BE2C (cell line): ENCODE measurements at regions not wholly inside any gene's neighbourhood (a gene's known extent, or its start where the extent isn't known, plus 50 kb on each side); places are given as distances from the start of the nearest gene placed in this dataset.

Experiments
- DNase-seq: peaks from one replicate; pipeline ENCODE4 v3.0.0-alpha.2; 2020
- H3K27me3 ChIP-seq: fragments of 250-450 bp; sonication (Bioruptor Pico); 2 replicates; pipeline ENCODE4 v1.5.1; 2020; ENCODE audit warnings: mild to moderate bottlenecking
- H3K36me3 ChIP-seq: fragments of 250-450 bp; sonication (Bioruptor Pico); 2 replicates; pipeline ENCODE4 v1.5.1; 2020; ENCODE audit warnings: mild to moderate bottlenecking
- H3K4me1 ChIP-seq: fragments of 250-450 bp; sonication (Bioruptor Pico); 2 replicates; pipeline ENCODE4 v1.5.1; 2020
- H3K4me3 ChIP-seq: 2 replicates; pipeline ENCODE4 v1.5.1; 2011; ENCODE audit warnings: low read depth, low read length
- H3K9me3 ChIP-seq: fragments of 250-450 bp; sonication (Bioruptor Pico); 2 replicates; pipeline ENCODE4 v1.5.1; 2020
- TF ChIP-seq, protein P1 (sequence below): IDR thresholded peaks from 2 replicates; pipeline ENCODE4 v1.5.1; 2012; ENCODE audit warnings: mild to moderate bottlenecking, low read depth, low read length

DNA sequence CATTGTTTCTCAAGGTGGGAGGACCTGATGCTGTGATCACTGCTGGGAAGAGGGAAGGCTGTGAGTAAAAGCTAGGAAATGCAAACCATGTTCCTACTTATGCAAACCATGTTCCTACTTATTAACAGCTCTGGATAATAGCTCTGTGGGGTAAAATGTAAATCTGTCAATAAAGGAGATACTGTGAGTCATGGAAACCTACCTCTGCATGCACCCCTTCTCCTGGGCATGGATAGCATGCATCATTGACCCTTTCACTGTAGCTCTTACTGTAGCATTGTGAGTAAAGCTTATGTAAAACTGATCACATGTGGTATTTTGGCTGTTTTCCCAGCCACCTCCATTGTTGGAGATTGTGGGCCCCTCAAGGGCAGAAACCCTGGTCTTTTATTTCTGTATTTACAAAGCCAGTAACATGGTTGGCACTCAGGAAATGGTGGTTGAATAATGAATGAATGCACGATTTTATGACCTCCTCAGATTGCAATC is 253.7 kb downstream of the GRIN2B start:
- no peak overlapping the region for H3K4me3 ChIP-seq
- DNase-seq = no peak
- no peaks in the 10 kb centered on the region for H3K9me3 ChIP-seq
- H3K27me3 ChIP-seq = no peaks in the 10 kb centered on the region
- no peaks in the 10 kb centered on the region for H3K36me3 ChIP-seq
- no peaks in the 10 kb centered on the region for H3K4me1 ChIP-seq
- TF ChIP-seq, protein P1, sequence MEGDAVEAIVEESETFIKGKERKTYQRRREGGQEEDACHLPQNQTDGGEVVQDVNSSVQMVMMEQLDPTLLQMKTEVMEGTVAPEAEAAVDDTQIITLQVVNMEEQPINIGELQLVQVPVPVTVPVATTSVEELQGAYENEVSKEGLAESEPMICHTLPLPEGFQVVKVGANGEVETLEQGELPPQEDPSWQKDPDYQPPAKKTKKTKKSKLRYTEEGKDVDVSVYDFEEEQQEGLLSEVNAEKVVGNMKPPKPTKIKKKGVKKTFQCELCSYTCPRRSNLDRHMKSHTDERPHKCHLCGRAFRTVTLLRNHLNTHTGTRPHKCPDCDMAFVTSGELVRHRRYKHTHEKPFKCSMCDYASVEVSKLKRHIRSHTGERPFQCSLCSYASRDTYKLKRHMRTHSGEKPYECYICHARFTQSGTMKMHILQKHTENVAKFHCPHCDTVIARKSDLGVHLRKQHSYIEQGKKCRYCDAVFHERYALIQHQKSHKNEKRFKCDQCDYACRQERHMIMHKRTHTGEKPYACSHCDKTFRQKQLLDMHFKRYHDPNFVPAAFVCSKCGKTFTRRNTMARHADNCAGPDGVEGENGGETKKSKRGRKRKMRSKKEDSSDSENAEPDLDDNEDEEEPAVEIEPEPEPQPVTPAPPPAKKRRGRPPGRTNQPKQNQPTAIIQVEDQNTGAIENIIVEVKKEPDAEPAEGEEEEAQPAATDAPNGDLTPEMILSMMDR = no peak

DNA sequence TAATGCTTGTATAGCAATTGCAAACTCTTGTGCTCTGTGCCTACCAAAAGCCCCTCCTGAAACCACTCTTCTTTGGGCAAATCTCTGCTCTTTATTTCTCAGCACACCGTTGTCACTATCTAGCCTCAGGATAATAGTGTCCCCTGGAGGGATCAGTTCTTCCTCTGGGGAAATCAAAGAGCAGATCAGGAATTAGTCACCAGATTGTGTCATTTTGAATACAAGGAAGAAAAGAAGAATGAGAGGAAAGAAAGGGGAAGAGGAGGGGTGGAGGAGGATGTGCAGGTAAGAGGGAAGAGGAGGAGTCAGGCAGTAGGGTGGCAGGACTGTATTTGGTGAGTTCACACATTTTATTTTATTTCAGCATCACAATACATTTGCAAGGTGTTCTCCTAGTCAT is 256.4 kb downstream of the GRIN2B start:
- DNase-seq = no peak
- no peaks in the 10 kb centered on the region for H3K4me1 ChIP-seq
- no peaks in the 10 kb centered on the region for H3K36me3 ChIP-seq
- TF ChIP-seq, protein P1 = no peak
- H3K27me3 ChIP-seq = 0 out of 2 replicates have a peak, but pooled peaks cover 3% of the 10 kb centered on the region
- H3K9me3 ChIP-seq = no peaks in the 10 kb centered on the region
- no peak overlapping the region for H3K4me3 ChIP-seq

DNA sequence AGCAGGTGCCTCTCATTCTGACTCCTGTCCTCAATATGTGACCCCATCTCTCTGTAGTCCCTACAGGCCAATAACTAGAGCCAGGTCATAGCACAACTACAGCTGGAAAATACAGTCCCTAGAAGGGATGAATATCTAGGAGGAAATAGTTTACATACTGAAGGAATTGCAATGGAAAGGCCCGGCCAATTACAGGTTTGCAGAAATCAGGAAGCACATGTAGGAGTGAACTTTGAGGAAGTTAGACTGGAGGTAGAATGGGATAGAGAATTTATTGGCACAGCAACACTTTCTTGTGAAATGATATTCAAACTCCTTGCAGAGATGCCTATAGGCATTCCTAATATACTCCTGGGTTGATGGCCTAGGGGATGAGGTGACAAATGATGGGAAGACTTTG is 257.3 kb downstream of the GRIN2B start:
- Histone ChIP-seq H3K27me3 (0 out of 2 replicates have a peak, but pooled peaks cover 3% of the 10 kb centered on the region), H3K4me3 (no peak overlapping the region), H3K36me3 (no peaks in the 10 kb centered on the region), H3K4me1 (no peaks in the 10 kb centered on the region), H3K9me3 (no peaks in the 10 kb centered on the region)
- no peak for DNase-seq
- TF ChIP-seq, protein P1 = no peak

DNA sequence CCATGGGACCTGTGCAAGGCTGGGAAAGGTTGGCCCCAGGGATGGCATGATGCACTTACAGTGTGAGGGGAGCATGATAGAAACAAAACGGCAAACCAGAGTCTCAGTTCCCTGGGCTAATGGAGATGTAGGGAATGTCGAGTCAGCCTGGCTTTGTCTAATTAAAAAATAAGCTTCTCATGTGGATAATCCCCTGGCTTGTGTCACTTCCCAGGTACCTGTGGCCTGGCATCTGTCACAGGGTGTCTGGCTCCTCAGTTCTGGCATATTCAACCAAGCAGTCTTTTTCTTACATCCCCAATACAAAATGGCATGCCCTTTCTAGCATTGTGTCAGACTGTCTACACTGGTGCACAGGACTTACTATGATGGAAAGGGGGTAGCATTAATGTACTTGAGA is 261.4 kb downstream of the GRIN2B start:
- Histone ChIP-seq H3K36me3 (no peaks in the 10 kb centered on the region), H3K27me3 (peaks cover 6% of the 10 kb centered on the region; the same call in 1 of the 2 replicates), H3K4me1 (no peaks in the 10 kb centered on the region), H3K9me3 (no peaks in the 10 kb centered on the region), H3K4me3 (no peak overlapping the region)
- TF ChIP-seq, protein P1 = no peak
- DNase-seq = no peak

GRCh38 chr12:13718271-13718670 is 263.1 kb downstream of the GRIN2B start:
- Histone ChIP-seq H3K27me3 (peaks cover 6% of the 10 kb centered on the region; the same call in 1 of the 2 replicates), H3K4me1 (no peaks in the 10 kb centered on the region), H3K9me3 (no peaks in the 10 kb centered on the region), H3K36me3 (no peaks in the 10 kb centered on the region), H3K4me3 (no peak overlapping the region)
- no peak for DNase-seq
- TF ChIP-seq, protein P1 = no peak

- Histone ChIP-seq H3K4me1 (no peaks in the 10 kb centered on the region), H3K36me3 (no peaks in the 10 kb centered on the region), H3K9me3 (no peaks in the 10 kb centered on the region), H3K27me3 (peaks cover 6% of the 10 kb centered on the region; the same call in 1 of the 2 replicates), H3K4me3 (no peak overlapping the region)
- DNase-seq = no peak
- TF ChIP-seq, protein P1 = no peak
Measured at GRCh38 chr12:13716119-13716518, 265.3 kb downstream of the GRIN2B start.
